GM12878 (cell line): ENCODE measurements at regions not wholly inside any gene's neighbourhood (a gene's known extent, or its start where the extent isn't known, plus 50 kb on each side); places are given as distances from the start of the nearest gene placed in this dataset.
"Not testable (repeated sequence)": the region's sequence is repeated elsewhere in the genome, so short reads cannot be mapped to it uniquely, and the experiment has no call there.

Experiments
- ATAC-seq: fragments of 200-7000 bp; cut with Tn5 transposase; 3 replicates; pipeline ENCODE4 v1.9.1; 2020; ENCODE audit warnings: mild to moderate bottlenecking, moderate library complexity
- BruUV-seq: library from RNA; stranded (reverse); fragments of 400-500 nt; replicated peaks from 2 replicates; lab custom pipeline; 2021; lab: Mats Ljungman, UMichigan
- CTCF ChIA-PET: fragments of 300-600 bp; sonication (Branson Sonifier 250); formaldehyde crosslinking; extraction: SDS; loops from one replicate; lab custom pipeline; 2021; ENCODE audit warnings: inconsistent platforms; lab: Yijun Ruan, JAX
- POLR2A ChIA-PET: fragments of 350-600 bp; formaldehyde crosslinking; extraction: SDS; loops from one replicate; lab custom pipeline; 2021; ENCODE audit warnings: inconsistent platforms; lab: Charles Lee
- RAD21 ChIA-PET: fragments of 300-600 bp; sonication (Branson Sonifier 250); formaldehyde crosslinking; loops from one replicate; lab custom pipeline; 2023; ENCODE audit warnings: antibody characterized with exemption; ENCODE audit not compliant: unreplicated experiment; lab: Charles Lee
- SMC1A ChIA-PET: fragments of 300-600 bp; sonication (Branson Sonifier 250); formaldehyde crosslinking; loops from one replicate; lab custom pipeline; 2023; ENCODE audit not compliant: unreplicated experiment, uncharacterized antibody; lab: Charles Lee
- DNase-seq: peaks from one replicate; pipeline ENCODE4 v3.0.0-alpha.2; 2011; ENCODE audit warnings: low read depth, low spot score
- FAIRE-seq: peaks from 3 replicates; lab custom pipeline; 2011; peaks lifted over from hg19 to GRCh38; lab: Jason Lieb, UNC
- H2AFZ ChIP-seq: 2 replicates; pipeline ENCODE4 v1.6.0; 2011; ENCODE audit warnings: low read depth, low read length, control low read depth; ENCODE audit not compliant: control insufficient read depth
- H3K27ac ChIP-seq: 2 replicates; pipeline ENCODE4 v1.5.1; 2011; ENCODE audit warnings: control low read depth; ENCODE audit not compliant: control insufficient read depth, insufficient read depth
- H3K27me3 ChIP-seq, 2 experiments: replicated peaks in 1 of 2; 2 replicates each; pipeline versions ENCODE4 v1.6.0 to v1.6.1; 2011; ENCODE audit warnings: low read length in 1 of 2; ENCODE audit not compliant: control insufficient read depth in 2 of 2, insufficient read depth in 2 of 2
- H3K36me3 ChIP-seq, 2 experiments: 2 replicates each; pipeline ENCODE4 v1.5.1; 2011; ENCODE audit warnings: low read length in 1 of 2; ENCODE audit not compliant: control insufficient read depth in 2 of 2, insufficient read depth in 2 of 2
- H3K4me1 ChIP-seq: 2 replicates; pipeline ENCODE4 v1.6.1; 2011; ENCODE audit warnings: mild to moderate bottlenecking, low read length, moderate library complexity, mixed read lengths; ENCODE audit not compliant: control insufficient read depth, insufficient read depth
- H3K4me2 ChIP-seq: 2 replicates; pipeline ENCODE4 v1.6.0; 2011; ENCODE audit warnings: control low read depth; ENCODE audit not compliant: control insufficient read depth, insufficient read depth
- H3K4me3 ChIP-seq: fragments of 200-600 bp; sonication (generic); 2 replicates; pipeline ENCODE4 v1.5.1; 2016
- H3K79me2 ChIP-seq: 2 replicates; pipeline ENCODE4 v1.6.0; 2011; ENCODE audit warnings: low read length; ENCODE audit not compliant: control insufficient read depth, insufficient read depth
- H3K9ac ChIP-seq: 2 replicates; pipeline ENCODE4 v1.8.0; 2011; ENCODE audit warnings: low read length, control low read depth, mixed read lengths; ENCODE audit not compliant: control insufficient read depth, insufficient read depth
- H3K9me3 ChIP-seq: replicated peaks from 3 replicates; pipeline ENCODE4 v1.5.1; 2011; ENCODE audit warnings: mild to moderate bottlenecking, low read length; ENCODE audit not compliant: control insufficient read depth, insufficient read depth
- H4K20me1 ChIP-seq: 2 replicates; pipeline ENCODE4 v1.6.0; 2011; ENCODE audit not compliant: control insufficient read depth, insufficient read depth
- CEBPB ChIP-seq, 2 experiments: fragments of 150-350 bp in 1 of 2; IDR thresholded peaks; 2 replicates each; pipeline ENCODE4 v1.6.1; 2012 to 2014; ENCODE audit warnings: low read depth in 2 of 2, low read length in 2 of 2, borderline replicate concordance in 1 of 2, inconsistent platforms in 1 of 2
- CUX1 ChIP-seq: IDR thresholded peaks from 2 replicates; pipeline ENCODE4 v1.6.1; 2012; ENCODE audit warnings: improper control_type of control experiment, low read depth, low read length; ENCODE audit not compliant: insufficient replicate concordance
- HDAC2 ChIP-seq: fragments of 200-600 bp; sonication (generic); IDR thresholded peaks from 2 replicates; pipeline ENCODE4 v1.6.1; 2017
- KAT2A ChIP-seq: conservative IDR thresholded peaks from 2 replicates; pipeline ENCODE4 v1.6.1; 2011; ENCODE audit warnings: low read depth, low read length; ENCODE audit not compliant: control insufficient read depth
- MEF2B ChIP-seq: fragments of 450-650 bp; IDR thresholded peaks from 2 replicates; pipeline ENCODE4 v1.6.1; 2018; ENCODE audit warnings: mild to moderate bottlenecking, moderate library complexity; ENCODE audit not compliant: partially characterized antibody, poor library complexity, severe bottlenecking
- MLLT1 ChIP-seq: fragments of 450-650 bp; IDR thresholded peaks from 2 replicates; pipeline ENCODE4 v1.6.1; 2016; ENCODE audit warnings: mild to moderate bottlenecking
- NFIC ChIP-seq: IDR thresholded peaks from 2 replicates; pipeline ENCODE4 v1.6.1; 2012; ENCODE audit warnings: low read depth, mild to moderate bottlenecking, inconsistent platforms, low read length, moderate library complexity
- NFXL1 ChIP-seq: fragments of 450-650 bp; IDR thresholded peaks from 2 replicates; pipeline ENCODE4 v1.6.1; 2017; ENCODE audit warnings: antibody characterized with exemption, mild to moderate bottlenecking, borderline replicate concordance
- TCF12 ChIP-seq: IDR thresholded peaks from 2 replicates; pipeline ENCODE4 v1.6.1; 2011; ENCODE audit warnings: low read depth, mild to moderate bottlenecking, low read length
- ZNF24 ChIP-seq: fragments of 450-650 bp; IDR thresholded peaks from 2 replicates; pipeline ENCODE4 v1.6.1; 2017; ENCODE audit warnings: antibody characterized with exemption, mild to moderate bottlenecking
- WGBS: methylation state at CpG from one replicate; pipeline ENCODE4 v1.1.6; 2016; ENCODE audit warnings: low lambda C conversion rate; ENCODE audit not compliant: insufficient replicate concordance, insufficient coverage; ENCODE audit errors: missing lambda C conversion rate; 5-methylcytosine and 5-hydroxymethylcytosine counted together
- in situ Hi-C: fragments of 300-500 bp; cut with MboI; formaldehyde crosslinking; loops from 9 replicates; pipeline ENCODE4 v1.14.3; 2018; ENCODE audit warnings: mixed read lengths
- intact Hi-C: fragments of 100-400 bp; cut with micrococcal nuclease; formaldehyde crosslinking; loops from one replicate; pipeline ENCODE4 v1.14.2; 2022; ENCODE audit not compliant: unreplicated experiment

- TF ChIP-seq TCF12 (no peak), HDAC2 (no peak)
These were observed 272.4 kb upstream of the XYLT1 start (continued) for GRCh38 chr16:17743158-17743557.

GRCh38 chr16:17735099-17735498 lies 264.3 kb upstream of the XYLT1 start:
- H3K36me3 ChIP-seq, POLR2A ChIA-PET, H3K27me3 ChIP-seq, H3K9me3 ChIP-seq, in situ Hi-C loops, H3K9ac ChIP-seq, CTCF ChIA-PET, BruUV-seq, H3K79me2 ChIP-seq, H2AFZ ChIP-seq, H3K4me1 ChIP-seq, H3K4me3 ChIP-seq, H4K20me1 ChIP-seq, RAD21 ChIA-PET, FAIRE-seq, H3K4me2 ChIP-seq, H3K27ac ChIP-seq, DNase-seq, SMC1A ChIA-PET, intact Hi-C loops, ATAC-seq: not testable (repeated sequence)
- WGBS: 15% methylated on average over 3 of the region's 3 CpGs

GRCh38 chr16:17729820-17730219 lies 259.1 kb upstream of the XYLT1 start:
- no peak overlapping the region for H3K4me3 ChIP-seq
- no peaks in the 10 kb centered on the region for H3K27me3 ChIP-seq
- H3K27ac ChIP-seq: no peak overlapping the region
- ChIA-PET POLR2A (no interaction called here), RAD21 (no interaction called here), SMC1A (no interaction called here), CTCF (no interaction called here)
- no peaks in the 10 kb centered on the region for H3K79me2 ChIP-seq
- H4K20me1 ChIP-seq: no peaks in the 10 kb centered on the region
- 44% methylated on average over 3 of the region's 3 CpGs for WGBS
- ATAC-seq (no peak), FAIRE-seq (no peak), DNase-seq (no peak)
- H3K4me2 ChIP-seq: no peak overlapping the region
- H3K9me3 ChIP-seq: no peaks in the 10 kb centered on the region
- in situ Hi-C loops (no loop called here), intact Hi-C loops (no loop called here)
- no peaks in the 10 kb centered on the region for H3K4me1 ChIP-seq
- BruUV-seq: no TSS peak
- H2AFZ ChIP-seq: no peak overlapping the region
- no peak overlapping the region for H3K9ac ChIP-seq
- H3K36me3 ChIP-seq: no peaks in the 10 kb centered on the region
- no peak for TF ChIP-seq ZNF24
- no peak for TF ChIP-seq KAT2A
- TF ChIP-seq NFXL1: no peak
- no peak for TF ChIP-seq MLLT1
- no peak for TF ChIP-seq CUX1
- no peak for TF ChIP-seq NFIC
- no peak for TF ChIP-seq MEF2B
- TF ChIP-seq CEBPB (IDR thresholded peaks at IDR 0.05; ENCODE audit: borderline replicate concordance in 1 of 2, low read depth in 2 of 2, low read length in 2 of 2): no peak
